Fibroblast of pulmonary artery (primary cell): ENCODE measurements at regions not wholly inside any gene's neighbourhood (a gene's known extent, or its start where the extent isn't known, plus 50 kb on each side); places are given as distances from the start of the nearest gene placed in this dataset.

Experiments
- DNase-seq: peaks from one replicate; pipeline ENCODE4 v3.0.0-alpha.2; 2010; ENCODE audit warnings: low read depth
- H3K4me3 ChIP-seq: replicated peaks from 2 replicates; pipeline ENCODE4 v1.5.1; 2011; ENCODE audit warnings: low read depth, mild to moderate bottlenecking, control low read depth, low read length, moderate library complexity
- CTCF ChIP-seq: IDR thresholded peaks from 2 replicates; pipeline ENCODE4 v1.5.1; 2011; ENCODE audit warnings: mild to moderate bottlenecking, control low read depth, low read length, inconsistent platforms; ENCODE audit errors: missing control alignments

- no peak for TF ChIP-seq CTCF
- no peak overlapping the region for H3K4me3 ChIP-seq
- DNase-seq: no peak
Measured at GRCh38 chr5:74949976-74950375, 83.8 kb upstream of the FAM169A start.

GRCh38 chr5:74948031-74948546 is 81.9 kb upstream of the FAM169A start:
- peak; percentile 7 for DNase-seq
- no peak overlapping the region for H3K4me3 ChIP-seq
- no peak for TF ChIP-seq CTCF

- DNase-seq: no peak
- TF ChIP-seq CTCF: no peak
Measured at GRCh38 chr5:74946471-74946870, 80.3 kb upstream of the FAM169A start.

GRCh38 chr5:74945561-74946165 is 79.5 kb upstream of the FAM169A start:
- no peak for TF ChIP-seq CTCF
- H3K4me3 ChIP-seq: no peak overlapping the region
- no peak for DNase-seq

More at GRCh38 chr5:74946471-74946870, 80.3 kb upstream of the FAM169A start:
- H3K4me3 ChIP-seq: no peak overlapping the region

- no peak for TF ChIP-seq CTCF
- DNase-seq: no peak
- H3K4me3 ChIP-seq: no peak overlapping the region
Measured at GRCh38 chr5:74943905-74944304, 77.7 kb upstream of the FAM169A start.

GRCh38 chr5:74942622-74943286 is 76.6 kb upstream of the FAM169A start:
- no peak for TF ChIP-seq CTCF
- no peak for DNase-seq
- no peak overlapping the region for H3K4me3 ChIP-seq
